Osteoblast (primary cell): ENCODE measurements at regions not wholly inside any gene's neighbourhood (a gene's known extent, or its start where the extent isn't known, plus 50 kb on each side); places are given as distances from the start of the nearest gene placed in this dataset.

Source experiments
- DNase-seq: peaks from one replicate; pipeline ENCODE4 v3.0.0; 2011; ENCODE audit warnings: low spot score, mixed read lengths; ENCODE audit not compliant: insufficient read length; ENCODE audit errors: missing footprints
- H2AFZ ChIP-seq: 2 replicates; pipeline ENCODE4 v1.6.0; 2011; ENCODE audit warnings: mild to moderate bottlenecking, low read length
- H3K27ac ChIP-seq: 2 replicates; pipeline ENCODE4 v1.5.1; 2011; ENCODE audit warnings: mild to moderate bottlenecking, low read depth, low read length, moderate library complexity
- H3K27me3 ChIP-seq: 2 replicates; pipeline ENCODE4 v1.6.0; 2012; ENCODE audit warnings: mild to moderate bottlenecking, control low read depth, inconsistent platforms, low read length, moderate library complexity; ENCODE audit not compliant: insufficient read depth
- H3K36me3 ChIP-seq: 2 replicates; pipeline ENCODE4 v1.5.1; 2011; ENCODE audit warnings: mild to moderate bottlenecking, low read length, control low read depth, moderate library complexity; ENCODE audit not compliant: insufficient read depth
- H3K4me1 ChIP-seq: 2 replicates; pipeline ENCODE4 v1.5.1; 2011; ENCODE audit warnings: mild to moderate bottlenecking, low read length, control low read depth, moderate library complexity; ENCODE audit not compliant: insufficient read depth
- H3K4me2 ChIP-seq: 2 replicates; pipeline ENCODE4 v1.6.0; 2011; ENCODE audit warnings: mild to moderate bottlenecking, low read length; ENCODE audit not compliant: insufficient read depth
- H3K4me3 ChIP-seq: fragments of 200-600 bp; sonication (generic); 3 replicates; pipeline ENCODE4 v1.5.1; 2012; ENCODE audit warnings: mild to moderate bottlenecking, low read length, inconsistent platforms; ENCODE audit not compliant: insufficient read depth
- H3K79me2 ChIP-seq: 2 replicates; pipeline ENCODE4 v1.6.0; 2012; ENCODE audit warnings: mild to moderate bottlenecking, low read length, control low read depth, inconsistent platforms; ENCODE audit not compliant: insufficient read depth
- H3K9me3 ChIP-seq: 2 replicates; pipeline ENCODE4 v1.5.1; 2011; ENCODE audit warnings: low read depth, low read length, control low read depth
- H4K20me1 ChIP-seq: 2 replicates; pipeline ENCODE4 v1.6.0; 2012; ENCODE audit warnings: mild to moderate bottlenecking, low read length, control low read depth; ENCODE audit not compliant: insufficient read depth
- CTCF ChIP-seq: IDR thresholded peaks from 2 replicates; pipeline ENCODE4 v1.5.1; 2011; ENCODE audit warnings: mild to moderate bottlenecking, low read depth, low read length, moderate library complexity; ENCODE audit errors: extremely low read depth

- Histone ChIP-seq H3K4me2 (no peak overlapping the region), H3K36me3 (no peaks in the 10 kb centered on the region), H3K27me3 (no peaks in the 10 kb centered on the region), H3K4me3 (no peak overlapping the region), H2AFZ (no peak overlapping the region), H3K9me3 (no peaks in the 10 kb centered on the region), H4K20me1 (no peaks in the 10 kb centered on the region), H3K79me2 (no peaks in the 10 kb centered on the region), H3K27ac (no peak overlapping the region), H3K4me1 (no peaks in the 10 kb centered on the region)
- no peak for DNase-seq
- TF ChIP-seq CTCF: no peak
Observed at GRCh38 chr16:80309178-80309577, 231.6 kb upstream of the DYNLRB2 start.

GRCh38 chr16:80305410-80305809, 235.4 kb upstream of the DYNLRB2 start:
- TF ChIP-seq CTCF: no peak
- DNase-seq: no peak
- Histone ChIP-seq H3K27me3 (no peaks in the 10 kb centered on the region), H3K4me2 (no peak overlapping the region), H4K20me1 (no peaks in the 10 kb centered on the region), H3K79me2 (no peaks in the 10 kb centered on the region), H3K27ac (no peak overlapping the region), H3K4me3 (no peak overlapping the region), H3K4me1 (peaks cover 16% of the 10 kb centered on the region), H3K9me3 (no peaks in the 10 kb centered on the region), H3K36me3 (no peaks in the 10 kb centered on the region), H2AFZ (no peak overlapping the region)

GRCh38 chr16:80303691-80304090, 237.1 kb upstream of the DYNLRB2 start:
- Histone ChIP-seq H3K79me2 (no peaks in the 10 kb centered on the region), H3K27ac (no peak overlapping the region), H3K36me3 (no peaks in the 10 kb centered on the region), H2AFZ (no peak overlapping the region), H3K27me3 (no peaks in the 10 kb centered on the region), H3K4me3 (no peak overlapping the region), H3K9me3 (no peaks in the 10 kb centered on the region), H3K4me2 (no peak overlapping the region), H4K20me1 (no peaks in the 10 kb centered on the region), H3K4me1 (peaks cover 33% of the 10 kb centered on the region)
- TF ChIP-seq CTCF: no peak
- no peak for DNase-seq

- Histone ChIP-seq H3K4me3 (no peak overlapping the region), H3K9me3 (no peaks in the 10 kb centered on the region), H4K20me1 (no peaks in the 10 kb centered on the region), H3K27ac (peak overlapping the region; percentile 59), H3K36me3 (no peaks in the 10 kb centered on the region), H3K4me2 (peak overlapping the region; percentile 9), H3K27me3 (no peaks in the 10 kb centered on the region), H3K4me1 (peaks cover 36% of the 10 kb centered on the region), H2AFZ (no peak overlapping the region), H3K79me2 (no peaks in the 10 kb centered on the region)
- no peak for TF ChIP-seq CTCF
- peak; percentile 60 for DNase-seq
Observed at GRCh38 chr16:80300876-80301275, 239.9 kb upstream of the DYNLRB2 start.
